Inferior parietal cortex (tissue), 1 donor: ENCODE measurements at regions not wholly inside any gene's neighbourhood (a gene's known extent, or its start where the extent isn't known, plus 50 kb on each side); places are given as distances from the start of the nearest gene placed in this dataset.
A peak's percentile ranks its signal among the peaks of the same experiment; 100 is the strongest.
"Not testable (repeated sequence)": the region's sequence is repeated elsewhere in the genome, so short reads cannot be mapped to it uniquely, and the experiment has no call there.

Experiments used
- DNase-seq: peaks from one replicate; pipeline ENCODE4 v3.0.0-alpha.2; 2016; ENCODE audit errors: extremely low spot score

- DNase-seq: no peak
These were observed 120.6 kb upstream of the JADE1 start for GRCh38 chr4:128688846-128689437.

GRCh38 chr4:128688033-128688721, 121.3 kb upstream of the JADE1 start:
- DNase-seq: no peak

- DNase-seq: no peak
These were observed 122.7 kb upstream of the JADE1 start for GRCh38 chr4:128686810-128687209.

- DNase-seq: no peak
These were observed 123.5 kb upstream of the JADE1 start for GRCh38 chr4:128686032-128686465.

- no peak for DNase-seq
These were observed 125.5 kb upstream of the JADE1 start for GRCh38 chr4:128684016-128684415.

- DNase-seq: no peak
These were observed 126.4 kb upstream of the JADE1 start for GRCh38 chr4:128682942-128683666.

- no peak for DNase-seq
These were observed 133.4 kb upstream of the JADE1 start for GRCh38 chr4:128676095-128676494.

- DNase-seq: peak; percentile 67
These were observed 134.4 kb upstream of the JADE1 start for GRCh38 chr4:128675083-128675482.

- DNase-seq: not testable (repeated sequence)
These were observed 136.3 kb upstream of the JADE1 start for GRCh38 chr4:128673159-128673558.

- not testable (repeated sequence) for DNase-seq
These were observed 136.9 kb upstream of the JADE1 start for GRCh38 chr4:128672596-128672995.

- DNase-seq: no peak
These were observed 139.0 kb upstream of the JADE1 start for GRCh38 chr4:128670513-128670912.

GRCh38 chr4:128668566-128668965, 140.9 kb upstream of the JADE1 start:
- DNase-seq: peak; percentile 38

GRCh38 chr4:128665514-128665913, 144.0 kb upstream of the JADE1 start:
- no peak for DNase-seq

- no peak for DNase-seq
These were observed 146.2 kb upstream of the JADE1 start for GRCh38 chr4:128663325-128663724.

GRCh38 chr4:128661479-128661878, 148.0 kb upstream of the JADE1 start:
- no peak for DNase-seq

- peak; percentile 32 for DNase-seq
These were observed 148.9 kb upstream of the JADE1 start for GRCh38 chr4:128660361-128661215.

GRCh38 chr4:128658214-128658631, 151.3 kb upstream of the JADE1 start:
- DNase-seq: no peak

GRCh38 chr4:128657638-128658037, 151.9 kb upstream of the JADE1 start:
- no peak for DNase-seq

GRCh38 chr4:128654465-128654864, 155.0 kb upstream of the JADE1 start:
- DNase-seq: no peak

- DNase-seq: no peak
These were observed 155.7 kb upstream of the JADE1 start for GRCh38 chr4:128653527-128654444.
